Forelimb muscle (tissue), 1 donor: ENCODE measurements at regions not wholly inside any gene's neighbourhood (a gene's known extent, or its start where the extent isn't known, plus 50 kb on each side); places are given as distances from the start of the nearest gene placed in this dataset.

ENCODE experiments used
- DNase-seq: peaks from one replicate; pipeline ENCODE4 v3.0.0-alpha.2; 2013; ENCODE audit warnings: low read depth

GRCh38 chr4:106429885-106430284 lies 61.3 kb upstream of the GIMD1 start:
- no peak for DNase-seq

GRCh38 chr4:106426069-106426468 lies 57.5 kb upstream of the GIMD1 start:
- no peak for DNase-seq

GRCh38 chr4:106425576-106425975 lies 57.0 kb upstream of the GIMD1 start:
- no peak for DNase-seq

- DNase-seq, result no peak
Observed at GRCh38 chr4:106424426-106424825, 55.8 kb upstream of the GIMD1 start.

- no peak for DNase-seq
Observed at GRCh38 chr4:106423791-106424190, 55.2 kb upstream of the GIMD1 start.

- no peak for DNase-seq
Observed at GRCh38 chr4:106422766-106423165, 54.2 kb upstream of the GIMD1 start.

GRCh38 chr4:106421441-106422296 lies 53.1 kb upstream of the GIMD1 start:
- DNase-seq, result no peak

GRCh38 chr4:106418444-106418843 lies 49.9 kb upstream of the GIMD1 start:
- DNase-seq, result no peak
